Muscle of leg (tissue), 3 donors: ENCODE measurements at regions not wholly inside any gene's neighbourhood (a gene's known extent, or its start where the extent isn't known, plus 50 kb on each side); places are given as distances from the start of the nearest gene placed in this dataset.
"Not testable (repeated sequence)": the region's sequence is repeated elsewhere in the genome, so short reads cannot be mapped to it uniquely, and the experiment has no call there.

Source experiments
- DNase-seq: peaks from one replicate; pipeline ENCODE4 v3.0.0; 2013
- H3K27ac ChIP-seq: one replicate; pipeline ENCODE4 v1.5.1; 2013; ENCODE audit warnings: mild to moderate bottlenecking, low read length, control low read depth
- H3K27me3 ChIP-seq: one replicate; pipeline ENCODE4 v1.6.1; 2013; ENCODE audit warnings: low read length; ENCODE audit not compliant: control insufficient read depth, insufficient read depth
- H3K36me3 ChIP-seq: one replicate; pipeline ENCODE4 v1.6.1; 2013; ENCODE audit warnings: low read length; ENCODE audit not compliant: control insufficient read depth, insufficient read depth
- H3K4me1 ChIP-seq: one replicate; pipeline ENCODE4 v1.6.1; 2013; ENCODE audit warnings: low read length; ENCODE audit not compliant: control insufficient read depth, insufficient read depth
- H3K4me3 ChIP-seq: one replicate; pipeline ENCODE4 v1.5.1; 2013; ENCODE audit warnings: low read length, control low read depth
- H3K9me3 ChIP-seq: replicated peaks from 2 replicates; pipeline ENCODE4 v1.6.1; 2013; ENCODE audit warnings: low read depth, low read length; ENCODE audit not compliant: control insufficient read depth
- WGBS: methylation state at CpG from one replicate; pipeline ENCODE4 v1.1.5; 2013; ENCODE audit warnings: missing lambda C conversion rate; ENCODE audit not compliant: insufficient coverage; 5-methylcytosine and 5-hydroxymethylcytosine counted together

DNA sequence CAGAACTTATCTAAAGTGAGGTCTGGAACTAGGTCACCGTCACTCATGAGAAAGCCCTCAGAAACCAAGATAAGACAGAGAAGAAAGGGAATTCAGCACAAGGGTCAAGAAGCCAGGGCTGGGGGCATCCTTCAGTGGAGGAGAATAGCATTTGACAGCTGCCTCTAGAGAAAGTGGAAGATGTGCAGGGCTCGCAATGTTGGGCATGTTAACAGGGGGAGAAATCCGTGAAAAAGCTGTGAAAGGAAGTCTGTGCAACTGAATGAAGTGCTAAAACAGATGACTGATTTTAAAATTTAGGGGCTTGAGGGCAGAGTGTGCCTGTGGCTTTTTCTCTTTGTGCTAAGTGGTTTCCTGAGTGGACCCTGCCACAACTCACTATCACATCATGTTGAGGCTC, 97.7 kb upstream of the IFNG-AS1 start:
- no peak for DNase-seq
- peaks cover 12% of the 10 kb centered on the region for H3K4me1 ChIP-seq
- H3K27me3 ChIP-seq, result no peaks in the 10 kb centered on the region
- no peak overlapping the region for H3K4me3 ChIP-seq
- no peaks in the 10 kb centered on the region for H3K9me3 ChIP-seq
- H3K27ac ChIP-seq, result no peak overlapping the region
- no peaks in the 10 kb centered on the region for H3K36me3 ChIP-seq
- whole genome bisulfite sequencing, result 34% methylated on average over 2 of the region's 3 CpGs

DNA sequence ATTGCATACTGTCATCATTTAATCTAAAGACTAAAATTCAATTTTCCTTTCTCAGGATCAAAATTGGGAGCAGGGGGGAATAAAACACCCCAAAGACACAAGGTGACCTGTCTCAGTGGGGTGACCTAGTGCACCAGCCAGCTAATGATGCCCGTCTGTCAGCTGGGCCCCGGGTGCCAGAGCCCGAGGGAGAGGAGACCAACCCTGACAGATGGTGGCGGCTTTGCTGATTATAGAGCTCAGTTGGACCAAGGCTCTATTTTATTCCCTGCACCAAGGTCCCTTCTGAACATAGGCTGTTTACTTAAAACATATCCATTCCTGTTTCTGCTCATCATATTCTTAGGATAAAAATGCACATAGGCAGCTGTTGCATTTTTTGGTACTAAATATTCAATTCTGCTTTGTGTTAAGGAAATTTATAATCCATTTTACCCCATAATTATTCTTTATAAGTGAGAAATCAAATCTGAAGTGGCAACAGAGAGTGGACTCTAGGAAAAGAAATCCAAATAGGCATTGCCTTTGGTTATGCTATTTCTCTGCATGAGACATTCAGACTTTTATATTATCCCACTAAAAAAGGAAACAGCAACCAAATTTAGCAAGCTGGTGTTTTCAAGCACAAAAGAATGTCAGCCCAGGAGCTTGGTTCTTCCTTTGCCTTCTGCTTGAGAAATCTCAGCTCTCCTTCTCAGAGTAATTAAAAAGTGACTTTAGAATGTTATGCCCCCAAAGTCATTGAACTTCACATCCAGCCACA, 96.8 kb upstream of the IFNG-AS1 start:
- Histone ChIP-seq H3K4me1 (peaks cover 12% of the 10 kb centered on the region), H3K4me3 (no peak overlapping the region), H3K36me3 (no peaks in the 10 kb centered on the region), H3K9me3 (no peaks in the 10 kb centered on the region), H3K27me3 (no peaks in the 10 kb centered on the region), H3K27ac (peak overlapping the region; percentile 65)
- 58% methylated on average over 4 of the region's 4 CpGs for WGBS
- peak; percentile 29 for DNase-seq

DNA sequence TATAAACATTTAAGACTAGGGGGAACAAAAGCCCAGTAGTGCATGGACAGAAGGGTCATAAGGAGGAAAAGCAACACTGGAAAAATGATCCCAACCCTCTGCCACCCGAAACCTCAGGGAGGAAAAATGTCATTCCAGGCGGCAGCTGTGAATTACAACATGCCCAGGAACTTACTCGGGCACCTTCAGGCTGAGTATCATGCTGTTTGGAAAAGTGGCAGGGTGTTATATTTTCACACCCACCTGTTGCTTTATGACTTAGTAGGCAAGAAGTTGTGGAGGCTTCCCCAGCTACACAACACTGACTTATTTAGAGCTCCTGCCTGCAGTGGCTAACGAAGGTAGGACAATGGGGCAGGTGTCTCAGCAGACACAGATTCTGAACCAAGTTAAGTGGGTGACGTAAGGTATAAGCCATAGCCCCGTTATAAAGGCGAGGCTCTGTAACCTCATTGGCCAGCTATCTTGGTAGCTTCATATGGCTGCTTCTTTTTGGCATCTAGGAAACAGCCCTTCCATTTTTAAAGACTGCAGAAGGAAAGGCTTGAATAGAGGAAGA, 96.1 kb upstream of the IFNG-AS1 start:
- Histone ChIP-seq H3K27ac (peak overlapping the region; percentile 65), H3K4me1 (peaks cover 12% of the 10 kb centered on the region), H3K27me3 (no peaks in the 10 kb centered on the region), H3K9me3 (no peaks in the 10 kb centered on the region), H3K36me3 (no peaks in the 10 kb centered on the region), H3K4me3 (no peak overlapping the region)
- WGBS, result 82% methylated on average over 5 of the region's 7 CpGs
- DNase-seq, result peak; percentile 65

DNA sequence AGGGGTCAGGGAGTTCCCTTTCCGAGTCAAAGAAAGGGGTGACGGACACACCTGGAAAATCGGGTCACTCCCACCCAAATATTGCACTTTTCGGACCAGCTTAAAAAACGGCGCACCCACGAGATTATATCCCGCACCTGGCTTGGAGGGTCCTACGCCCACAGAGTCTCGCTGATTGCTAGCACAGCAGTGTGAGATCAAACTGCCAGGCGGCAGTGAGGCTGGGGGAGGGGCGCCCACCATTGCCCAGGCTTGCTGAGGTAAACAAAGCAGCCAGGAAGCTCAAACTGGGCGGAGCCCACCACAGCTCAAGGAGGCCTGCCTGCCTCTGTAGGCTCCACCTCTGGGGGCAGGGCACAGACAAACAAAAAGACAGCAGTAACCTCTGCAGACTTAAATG, 88.8 kb upstream of the IFNG-AS1 start:
- WGBS, result 91% methylated on average over 9 of the region's 13 CpGs

DNA sequence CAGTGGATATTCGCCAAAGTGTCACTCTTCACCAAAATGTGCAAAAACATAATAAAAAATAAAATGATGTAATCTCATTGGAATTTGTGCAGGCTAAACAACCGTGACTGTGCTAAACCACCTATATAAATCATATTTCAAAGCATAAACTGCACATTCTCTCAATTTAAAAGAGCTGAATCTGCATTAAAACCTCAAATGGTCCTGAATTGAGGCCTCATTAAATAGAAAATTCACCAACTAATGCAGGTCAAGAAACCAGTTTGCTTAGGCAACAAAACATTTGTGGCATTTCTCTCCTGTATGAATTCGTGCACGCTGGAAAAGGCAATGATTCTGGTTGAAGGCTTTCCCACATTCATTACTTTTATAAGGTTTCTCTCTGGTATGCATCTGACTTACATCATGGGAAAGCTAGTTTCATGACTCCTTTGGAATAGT, 80.1 kb upstream of the IFNG-AS1 start:
- no peaks in the 10 kb centered on the region for H3K9me3 ChIP-seq
- no peaks in the 10 kb centered on the region for H3K36me3 ChIP-seq
- H3K27ac ChIP-seq, result peak overlapping the region; percentile 92
- H3K4me3 ChIP-seq, result no peak overlapping the region
- WGBS, result no CpG with 5 or more reads among the region's 4 CpGs
- peak; percentile 41 for DNase-seq
- H3K27me3 ChIP-seq, result no peaks in the 10 kb centered on the region
- H3K4me1 ChIP-seq, result peaks cover 21% of the 10 kb centered on the region

More for the DNA sequence above, 88.8 kb upstream of the IFNG-AS1 start:
- not testable (repeated sequence) for H3K27ac ChIP-seq, H3K4me3 ChIP-seq, DNase-seq, H3K9me3 ChIP-seq, H3K27me3 ChIP-seq, H3K36me3 ChIP-seq, H3K4me1 ChIP-seq

DNA sequence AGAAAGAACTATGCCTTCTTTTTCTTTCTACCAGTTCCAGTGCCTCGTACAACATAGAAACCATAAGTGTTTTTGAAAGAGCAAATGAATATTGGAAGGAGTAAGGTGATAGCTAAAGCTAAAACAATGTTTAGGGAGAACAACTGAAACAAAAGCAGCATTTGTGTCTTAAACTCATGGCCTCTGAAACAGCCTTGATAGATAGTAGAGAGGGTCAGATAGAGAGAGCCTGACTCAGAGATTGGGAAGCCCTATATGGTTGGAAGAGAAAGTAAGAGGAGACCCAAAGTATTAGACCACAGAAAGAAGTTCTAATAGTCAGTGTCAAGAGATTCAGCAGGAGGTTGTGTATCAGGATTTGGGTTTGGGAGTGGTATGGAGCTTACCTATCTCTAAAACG, 79.6 kb upstream of the IFNG-AS1 start:
- H3K36me3 ChIP-seq, result no peaks in the 10 kb centered on the region
- DNase-seq, result no peak
- peak overlapping the region; percentile 92 for H3K27ac ChIP-seq
- no peak overlapping the region for H3K4me3 ChIP-seq
- peaks cover 21% of the 10 kb centered on the region for H3K4me1 ChIP-seq
- no peaks in the 10 kb centered on the region for H3K9me3 ChIP-seq
- WGBS, result no CpG with 5 or more reads among the region's 2 CpGs
- no peaks in the 10 kb centered on the region for H3K27me3 ChIP-seq

DNA sequence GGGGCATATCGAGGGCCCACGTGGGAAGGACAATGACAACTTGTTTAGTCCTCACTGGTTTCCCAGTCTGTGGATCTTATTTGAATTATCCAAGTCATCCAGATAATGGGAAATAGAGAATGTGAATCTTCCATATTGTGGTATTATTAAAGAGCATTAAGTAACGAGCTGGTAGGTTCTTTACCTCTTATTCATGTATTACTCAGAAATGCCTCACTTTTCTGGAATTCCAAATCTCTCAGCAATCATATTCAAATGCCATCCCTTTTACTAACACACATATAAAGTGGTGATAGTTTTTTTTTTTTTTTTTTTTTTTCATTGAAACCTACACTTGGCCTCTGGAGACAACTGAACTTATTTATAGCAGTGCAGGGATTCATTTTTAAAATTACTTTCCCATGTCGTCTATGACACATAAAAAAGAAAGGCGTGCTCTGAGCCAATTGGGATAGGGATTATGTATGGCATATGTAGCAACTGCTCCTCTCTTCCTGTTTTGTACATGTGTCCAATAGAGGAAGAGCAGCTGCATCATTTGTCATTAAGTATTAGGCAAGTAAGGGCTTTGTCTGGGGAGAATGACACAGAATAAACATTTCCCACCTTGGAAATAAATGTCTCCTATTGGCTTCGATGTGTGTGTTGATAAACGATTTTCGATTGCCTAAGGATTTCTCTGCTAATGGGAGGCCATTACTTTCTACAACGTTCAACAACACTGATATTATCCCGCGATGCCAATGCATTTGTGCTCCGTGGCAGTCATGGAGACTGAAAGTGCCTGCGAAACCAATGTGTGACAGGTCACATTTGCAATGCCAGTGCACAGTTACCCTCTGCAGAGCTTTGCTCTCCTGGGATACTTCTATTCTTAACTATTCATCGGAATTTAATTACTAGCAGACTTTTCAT, 78.6 kb upstream of the IFNG-AS1 start:
- peak; percentile 87 for DNase-seq
- H3K27ac ChIP-seq, result peak overlapping the region; percentile 92
- H3K4me1 ChIP-seq, result peaks cover 21% of the 10 kb centered on the region

DNA sequence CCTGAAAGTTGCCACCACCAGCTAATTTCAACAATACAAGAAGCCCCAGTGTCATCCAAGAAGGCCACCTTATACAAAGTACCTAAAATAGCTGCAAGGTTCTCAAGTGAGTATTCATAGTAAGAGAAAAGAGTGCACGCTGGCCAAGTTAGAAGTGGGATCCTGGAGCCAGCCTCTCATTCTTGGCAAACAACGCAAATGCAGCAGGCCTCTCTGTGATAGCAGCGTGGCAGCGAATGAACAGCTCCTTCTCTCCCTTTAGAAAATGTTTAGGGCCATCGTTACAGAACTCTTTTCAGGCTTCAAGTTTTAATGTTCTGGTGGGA, 78.0 kb upstream of the IFNG-AS1 start:
- H3K9me3 ChIP-seq, result no peaks in the 10 kb centered on the region
- peak overlapping the region; percentile 92 for H3K27ac ChIP-seq
- no peak overlapping the region for H3K4me3 ChIP-seq
- peak; percentile 71 for DNase-seq
- WGBS, result 60% methylated on average over 1 of the region's 5 CpGs
- H3K4me1 ChIP-seq, result peaks cover 22% of the 10 kb centered on the region
- H3K27me3 ChIP-seq, result no peaks in the 10 kb centered on the region
- H3K36me3 ChIP-seq, result no peaks in the 10 kb centered on the region

More for the DNA sequence above, 78.6 kb upstream of the IFNG-AS1 start:
- WGBS, result 73% methylated on average over 7 of the region's 14 CpGs
- Histone ChIP-seq H3K27me3 (no peaks in the 10 kb centered on the region), H3K4me3 (no peak overlapping the region), H3K9me3 (no peaks in the 10 kb centered on the region), H3K36me3 (no peaks in the 10 kb centered on the region)

DNA sequence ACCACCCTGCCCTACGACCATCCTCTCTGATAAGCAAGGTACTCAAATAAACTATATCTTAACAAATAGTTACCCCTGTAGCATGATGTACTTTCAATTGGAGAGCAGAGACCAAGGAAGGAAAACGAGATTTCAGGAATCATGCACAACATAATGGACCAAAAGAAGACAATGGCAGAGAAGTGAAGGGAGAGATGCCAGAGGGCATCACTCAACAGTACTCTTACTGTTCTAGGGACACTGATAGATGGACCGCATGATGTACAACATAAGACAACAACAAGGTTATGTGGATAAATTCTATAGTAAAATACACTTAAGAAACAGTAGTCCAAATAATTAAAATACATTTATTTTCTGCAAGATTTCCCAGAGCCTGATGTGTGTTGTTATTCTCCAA, 77.5 kb upstream of the IFNG-AS1 start:
- H3K27ac ChIP-seq, result peak overlapping the region; percentile 92
- no peak overlapping the region for H3K4me3 ChIP-seq
- peaks cover 27% of the 10 kb centered on the region for H3K4me1 ChIP-seq
- WGBS, result no CpG with 5 or more reads among the region's 3 CpGs
- no peaks in the 10 kb centered on the region for H3K36me3 ChIP-seq
- DNase-seq, result no peak
- no peaks in the 10 kb centered on the region for H3K9me3 ChIP-seq
- no peaks in the 10 kb centered on the region for H3K27me3 ChIP-seq

DNA sequence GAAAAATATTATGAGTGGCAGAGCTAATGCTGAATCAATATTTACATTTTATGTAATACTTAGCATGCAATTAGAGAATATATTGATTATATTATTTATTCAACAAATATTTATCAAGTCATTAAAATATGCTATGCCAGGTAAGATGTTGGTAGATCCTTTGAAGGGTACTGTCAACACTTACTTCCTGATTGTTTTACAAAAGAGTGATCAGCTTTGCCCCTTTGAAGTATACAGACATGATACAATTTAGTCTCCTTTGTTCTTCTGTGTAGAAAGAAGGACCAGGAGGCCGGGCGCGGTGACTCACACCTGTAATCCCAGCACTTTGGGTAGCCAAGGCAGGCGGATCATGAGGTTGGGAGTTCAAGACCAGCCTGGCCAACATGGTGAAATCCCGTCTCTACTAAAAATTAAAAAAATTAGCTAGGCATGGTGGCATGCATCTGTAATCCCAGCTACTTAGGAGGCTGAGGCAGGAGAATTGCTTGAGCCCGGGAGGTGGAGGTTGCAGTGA, 73.9 kb upstream of the IFNG-AS1 start:
- Histone ChIP-seq H3K27me3 (no peaks in the 10 kb centered on the region), H3K9me3 (no peaks in the 10 kb centered on the region), H3K4me1 (peaks cover 19% of the 10 kb centered on the region), H3K4me3 (no peak overlapping the region), H3K27ac (no peak overlapping the region), H3K36me3 (no peaks in the 10 kb centered on the region)
- DNase-seq, result no peak
- WGBS, result 100% methylated on average over 3 of the region's 6 CpGs
